ENCODE measurements at regions not wholly inside any gene's neighbourhood (a gene's known extent, or its start where the extent isn't known, plus 50 kb on each side); places are given as distances from the start of the nearest gene placed in this dataset.

DNA sequence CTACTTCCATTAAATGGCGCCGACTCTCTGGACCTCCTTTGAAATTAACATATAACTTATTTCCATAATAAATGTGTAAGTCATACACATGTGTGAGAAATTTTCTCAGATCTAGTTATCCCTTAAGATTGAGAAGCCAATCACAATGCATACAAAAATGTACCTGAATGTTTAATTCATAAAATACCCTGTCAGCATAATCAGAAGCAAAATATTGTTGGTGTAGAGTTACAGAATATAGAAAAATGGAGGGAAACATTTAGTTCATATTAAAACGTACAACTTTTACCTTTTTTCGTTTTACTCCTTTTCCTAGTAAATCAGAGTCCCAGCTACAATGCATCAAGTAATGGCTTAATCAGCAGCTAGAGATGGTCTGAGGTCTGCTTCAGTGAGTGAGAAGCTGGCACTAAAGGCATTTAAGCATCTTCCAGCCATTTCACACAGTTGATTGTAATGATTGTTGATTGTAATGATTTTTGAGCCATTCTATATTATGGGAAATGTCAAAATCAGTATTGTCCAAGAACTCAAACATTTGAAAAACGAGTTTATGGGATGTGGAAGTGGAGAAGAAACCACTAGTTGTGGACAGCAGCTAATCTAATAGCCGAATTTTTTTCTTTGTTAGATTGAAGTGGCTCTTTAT lies 81.8 kb downstream of the ANXA1 start:
- TF ChIP-seq, protein P1, sequence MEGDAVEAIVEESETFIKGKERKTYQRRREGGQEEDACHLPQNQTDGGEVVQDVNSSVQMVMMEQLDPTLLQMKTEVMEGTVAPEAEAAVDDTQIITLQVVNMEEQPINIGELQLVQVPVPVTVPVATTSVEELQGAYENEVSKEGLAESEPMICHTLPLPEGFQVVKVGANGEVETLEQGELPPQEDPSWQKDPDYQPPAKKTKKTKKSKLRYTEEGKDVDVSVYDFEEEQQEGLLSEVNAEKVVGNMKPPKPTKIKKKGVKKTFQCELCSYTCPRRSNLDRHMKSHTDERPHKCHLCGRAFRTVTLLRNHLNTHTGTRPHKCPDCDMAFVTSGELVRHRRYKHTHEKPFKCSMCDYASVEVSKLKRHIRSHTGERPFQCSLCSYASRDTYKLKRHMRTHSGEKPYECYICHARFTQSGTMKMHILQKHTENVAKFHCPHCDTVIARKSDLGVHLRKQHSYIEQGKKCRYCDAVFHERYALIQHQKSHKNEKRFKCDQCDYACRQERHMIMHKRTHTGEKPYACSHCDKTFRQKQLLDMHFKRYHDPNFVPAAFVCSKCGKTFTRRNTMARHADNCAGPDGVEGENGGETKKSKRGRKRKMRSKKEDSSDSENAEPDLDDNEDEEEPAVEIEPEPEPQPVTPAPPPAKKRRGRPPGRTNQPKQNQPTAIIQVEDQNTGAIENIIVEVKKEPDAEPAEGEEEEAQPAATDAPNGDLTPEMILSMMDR (IDR thresholded peaks at IDR 0.05): no peak
- H3K36me3 Mint-ChIP-seq (ENCODE audit: low read depth): no peaks in the 10 kb centered on the region
- H3K4me1 Mint-ChIP-seq (ENCODE audit: low read depth): no peaks in the 10 kb centered on the region
- no peaks in the 10 kb centered on the region for H3K27me3 Mint-ChIP-seq (ENCODE audit: insufficient read depth)
- no peaks in the 10 kb centered on the region for H3K9me3 Mint-ChIP-seq
- no peak for DNase-seq
- H3K27ac Mint-ChIP-seq: no peak overlapping the region
- H3K4me3 Mint-ChIP-seq: no peak overlapping the region

GRCh38 chr9:73234008-73234360 lies 82.3 kb downstream of the ANXA1 start:
- Mint-ChIP-seq H3K36me3 (ENCODE audit: low read depth) (no peaks in the 10 kb centered on the region), H3K4me1 (ENCODE audit: low read depth) (no peaks in the 10 kb centered on the region), H3K9me3 (no peaks in the 10 kb centered on the region), H3K4me3 (no peak overlapping the region), H3K27me3 (ENCODE audit: insufficient read depth) (no peaks in the 10 kb centered on the region), H3K27ac (no peak overlapping the region)
- TF ChIP-seq, protein P1 (IDR thresholded peaks at IDR 0.05): no peak
- no peak for DNase-seq

DNA sequence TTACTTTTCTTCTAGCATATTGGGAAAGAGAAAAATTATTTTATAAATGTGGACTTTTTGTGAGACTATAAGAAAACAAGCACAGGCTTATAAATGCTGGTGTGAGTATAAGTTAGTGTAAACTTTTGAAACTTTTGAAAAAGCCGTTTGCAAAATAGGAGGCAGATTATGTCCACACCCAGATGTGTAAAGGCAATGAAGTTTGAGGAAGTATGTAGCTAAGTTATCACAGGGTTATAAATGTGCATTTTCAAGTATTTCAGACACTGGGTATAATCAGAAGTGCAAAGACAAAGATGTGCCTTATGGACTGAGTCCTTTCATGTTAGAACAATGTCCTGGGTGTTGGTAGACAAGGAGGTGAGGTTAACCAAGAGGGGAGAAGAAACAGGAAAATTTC lies 85.5 kb downstream of the ANXA1 start:
- Mint-ChIP-seq H3K27ac (no peak overlapping the region), H3K36me3 (ENCODE audit: low read depth) (no peaks in the 10 kb centered on the region), H3K4me3 (no peak overlapping the region), H3K27me3 (ENCODE audit: insufficient read depth) (no peaks in the 10 kb centered on the region; the same call in 1 of the 2 replicates), H3K4me1 (ENCODE audit: low read depth) (no peaks in the 10 kb centered on the region), H3K9me3 (no peaks in the 10 kb centered on the region)
- DNase-seq: no peak
- TF ChIP-seq, protein P1 (IDR thresholded peaks at IDR 0.05): no peak

DNA sequence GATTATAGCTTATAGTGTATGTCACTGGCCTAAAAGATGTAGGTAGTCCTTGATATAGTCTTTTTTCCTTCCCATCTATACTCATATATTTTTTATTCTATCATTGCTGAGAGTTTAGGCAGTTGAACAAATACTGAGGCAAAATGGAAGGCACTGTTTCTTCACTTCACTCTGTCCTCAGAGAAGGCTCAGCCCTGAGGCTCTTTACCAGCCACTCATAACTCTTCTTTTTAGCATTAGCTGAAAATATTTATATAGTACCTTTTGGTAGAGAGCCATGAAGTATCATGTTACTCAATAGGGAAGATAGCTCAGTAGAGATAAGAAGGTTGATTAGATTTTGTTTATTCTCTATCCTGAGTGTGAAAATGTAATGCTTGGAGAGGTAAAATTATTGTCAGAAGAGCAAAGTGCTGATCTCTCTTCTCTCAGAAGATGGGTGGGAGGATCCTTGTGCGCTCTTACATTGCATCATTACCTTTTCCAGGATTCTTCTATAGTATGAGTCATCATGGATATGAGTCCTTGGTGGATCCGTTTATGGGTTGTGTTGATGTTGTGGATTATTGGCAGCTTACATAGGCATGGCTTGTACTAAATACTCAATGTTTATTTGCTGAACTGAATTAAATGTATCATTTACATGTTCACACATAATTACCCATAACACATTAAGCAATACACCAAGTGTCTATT lies 88.1 kb downstream of the ANXA1 start:
- Mint-ChIP-seq H3K36me3 (ENCODE audit: low read depth) (no peaks in the 10 kb centered on the region), H3K4me1 (ENCODE audit: low read depth) (no peaks in the 10 kb centered on the region), H3K4me3 (no peak overlapping the region), H3K27me3 (ENCODE audit: insufficient read depth) (peaks cover 2% of the 10 kb centered on the region; the same call in 1 of the 2 replicates), H3K27ac (no peak overlapping the region), H3K9me3 (no peaks in the 10 kb centered on the region)
- no peak for DNase-seq
- TF ChIP-seq, protein P1 (IDR thresholded peaks at IDR 0.05): no peak

- H3K27ac Mint-ChIP-seq: no peak overlapping the region
- DNase-seq: no peak
- no peaks in the 10 kb centered on the region for H3K9me3 Mint-ChIP-seq
- peaks cover 2% of the 10 kb centered on the region; the same call in 1 of the 2 replicates for H3K27me3 Mint-ChIP-seq (ENCODE audit: insufficient read depth)
- TF ChIP-seq, protein P1 (IDR thresholded peaks at IDR 0.05): no peak
- no peaks in the 10 kb centered on the region for H3K4me1 Mint-ChIP-seq (ENCODE audit: low read depth)
- H3K4me3 Mint-ChIP-seq: no peak overlapping the region
- no peaks in the 10 kb centered on the region for H3K36me3 Mint-ChIP-seq (ENCODE audit: low read depth)
Observed at GRCh38 chr9:73243078-73243477, 91.4 kb downstream of the ANXA1 start.
